Memory B cell (primary cell): ENCODE measurements at regions not wholly inside any gene's neighbourhood (a gene's known extent, or its start where the extent isn't known, plus 50 kb on each side); places are given as distances from the start of the nearest gene placed in this dataset.

ENCODE experiments used
- ATAC-seq: fragments of 150-1000 bp; cut with Tn5 transposase; 2 replicates; pipeline ENCODE4 v1.10.0; 2021; ENCODE audit warnings: low read depth, mild to moderate bottlenecking, moderate library complexity
- DNase-seq, 2 donors: peaks; one replicate each; pipeline ENCODE4 v3.0.0; 2022; ENCODE audit warnings: low spot score in 2 of 2
- H3K27ac Mint-ChIP-seq: one replicate; pipeline ENCODE4 v1.8.0; 2022; ENCODE audit warnings: mild to moderate bottlenecking, moderate library complexity, mixed read lengths
- H3K27me3 Mint-ChIP-seq: one replicate; pipeline ENCODE4 v1.8.0; 2022; ENCODE audit warnings: mixed read lengths
- H3K36me3 Mint-ChIP-seq: one replicate; pipeline ENCODE4 v1.8.0; 2022; ENCODE audit warnings: mild to moderate bottlenecking, mixed read lengths
- H3K4me1 Mint-ChIP-seq: one replicate; pipeline ENCODE4 v1.8.0; 2022; ENCODE audit warnings: mixed read lengths
- H3K4me3 Mint-ChIP-seq: one replicate; pipeline ENCODE4 v1.8.0; 2022; ENCODE audit warnings: mild to moderate bottlenecking, moderate library complexity, mixed read lengths
- H3K9me3 Mint-ChIP-seq: one replicate; pipeline ENCODE4 v1.8.0; 2022; ENCODE audit warnings: mixed read lengths

- Mint-ChIP-seq H3K4me1 (no peaks in the 10 kb centered on the region), H3K9me3 (peaks cover 10% of the 10 kb centered on the region), H3K36me3 (no peaks in the 10 kb centered on the region), H3K27ac (no peak overlapping the region), H3K27me3 (no peaks in the 10 kb centered on the region), H3K4me3 (no peak overlapping the region)
- no peak for DNase-seq
- no peak for ATAC-seq
These were observed 796.5 kb downstream of the GALC start for GRCh38 chr14:87196436-87196835.

GRCh38 chr14:87187786-87188185 is 805.2 kb downstream of the GALC start:
- H3K9me3 Mint-ChIP-seq = peaks cover 8% of the 10 kb centered on the region
- H3K27ac Mint-ChIP-seq = no peak overlapping the region
- H3K27me3 Mint-ChIP-seq = no peaks in the 10 kb centered on the region

GRCh38 chr14:87186737-87187136 is 806.2 kb downstream of the GALC start:
- Mint-ChIP-seq H3K9me3 (peaks cover 8% of the 10 kb centered on the region), H3K36me3 (no peaks in the 10 kb centered on the region), H3K27ac (no peak overlapping the region), H3K4me1 (no peaks in the 10 kb centered on the region), H3K27me3 (no peaks in the 10 kb centered on the region), H3K4me3 (no peak overlapping the region)
- DNase-seq (no peak), ATAC-seq (no peak)

More at GRCh38 chr14:87187786-87188185, 805.2 kb downstream of the GALC start:
- Mint-ChIP-seq H3K4me3 (no peak overlapping the region), H3K36me3 (no peaks in the 10 kb centered on the region), H3K4me1 (no peaks in the 10 kb centered on the region)
- DNase-seq (no peak), ATAC-seq (no peak)

GRCh38 chr14:87185961-87186560 is 806.9 kb downstream of the GALC start:
- Mint-ChIP-seq H3K36me3 (no peaks in the 10 kb centered on the region), H3K27me3 (no peaks in the 10 kb centered on the region), H3K4me3 (no peak overlapping the region), H3K4me1 (no peaks in the 10 kb centered on the region), H3K27ac (no peak overlapping the region), H3K9me3 (peaks cover 8% of the 10 kb centered on the region)
- no peak for ATAC-seq
- DNase-seq = no peak

DNA sequence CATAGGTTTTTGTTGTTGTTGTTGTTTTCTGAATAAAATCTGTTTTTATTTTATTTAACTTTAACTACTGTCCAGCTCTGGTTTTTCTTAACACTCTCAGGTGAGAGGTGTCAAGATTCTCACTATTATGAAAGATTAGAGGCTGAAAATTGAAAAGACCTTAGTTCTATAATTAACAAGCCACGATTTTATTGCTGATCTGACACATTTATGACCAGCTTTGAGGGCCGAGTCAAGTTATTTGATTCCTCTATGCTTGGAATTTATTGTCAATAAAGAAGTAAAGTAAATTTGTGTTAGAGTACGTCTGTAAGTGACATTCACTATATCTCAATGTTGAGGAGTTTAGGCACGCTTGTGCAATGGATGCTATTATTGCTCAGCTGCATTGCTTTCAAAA is 808.8 kb downstream of the GALC start:
- no peaks in the 10 kb centered on the region for H3K4me1 Mint-ChIP-seq
- no peaks in the 10 kb centered on the region for H3K27me3 Mint-ChIP-seq

GRCh38 chr14:87181288-87181687 is 811.7 kb downstream of the GALC start:
- ATAC-seq = no peak

More for the DNA sequence above, 808.8 kb downstream of the GALC start:
- no peak overlapping the region for H3K27ac Mint-ChIP-seq
- peaks cover 5% of the 10 kb centered on the region for H3K9me3 Mint-ChIP-seq
- no peak for ATAC-seq
- no peaks in the 10 kb centered on the region for H3K36me3 Mint-ChIP-seq
- no peak for DNase-seq
- no peak overlapping the region for H3K4me3 Mint-ChIP-seq

DNA sequence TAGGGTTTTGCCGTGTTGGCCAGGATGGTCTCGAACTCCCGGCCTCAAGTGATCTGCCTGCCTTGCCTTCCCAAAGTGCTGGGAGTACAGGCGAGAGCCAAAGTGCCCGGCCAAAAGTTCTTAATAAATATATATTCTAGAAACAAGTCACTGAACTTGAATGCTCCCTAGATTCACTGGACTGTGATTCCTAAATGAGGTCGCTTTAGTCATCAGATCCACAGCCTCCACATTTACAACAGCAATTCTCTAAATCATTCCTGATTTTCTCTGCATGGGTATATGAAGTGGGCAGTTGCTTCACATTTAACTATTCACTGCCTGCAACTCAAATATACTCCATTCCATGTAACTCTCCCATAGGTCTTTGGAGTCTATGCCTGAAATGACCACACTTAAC is 813.0 kb downstream of the GALC start:
- no peaks in the 10 kb centered on the region for H3K36me3 Mint-ChIP-seq
- H3K27me3 Mint-ChIP-seq = no peaks in the 10 kb centered on the region

More at GRCh38 chr14:87181288-87181687, 811.7 kb downstream of the GALC start:
- Mint-ChIP-seq H3K36me3 (no peaks in the 10 kb centered on the region), H3K9me3 (peaks cover 3% of the 10 kb centered on the region), H3K4me3 (no peak overlapping the region), H3K4me1 (no peaks in the 10 kb centered on the region), H3K27me3 (no peaks in the 10 kb centered on the region), H3K27ac (no peak overlapping the region)
- no peak for DNase-seq

GRCh38 chr14:87178277-87178676 is 814.7 kb downstream of the GALC start:
- Mint-ChIP-seq H3K4me3 (no peak overlapping the region), H3K27ac (no peak overlapping the region), H3K4me1 (no peaks in the 10 kb centered on the region), H3K36me3 (no peaks in the 10 kb centered on the region), H3K27me3 (no peaks in the 10 kb centered on the region), H3K9me3 (no peaks in the 10 kb centered on the region)
- DNase-seq (no peak), ATAC-seq (no peak)

More for the DNA sequence above, 813.0 kb downstream of the GALC start:
- ATAC-seq (no peak), DNase-seq (no peak)
- peaks cover 3% of the 10 kb centered on the region for H3K9me3 Mint-ChIP-seq
- H3K4me3 Mint-ChIP-seq = no peak overlapping the region
- H3K4me1 Mint-ChIP-seq = no peaks in the 10 kb centered on the region
- no peak overlapping the region for H3K27ac Mint-ChIP-seq

- no peak for ATAC-seq
- Mint-ChIP-seq H3K4me3 (no peak overlapping the region), H3K9me3 (peaks cover 3% of the 10 kb centered on the region), H3K4me1 (no peaks in the 10 kb centered on the region), H3K27me3 (no peaks in the 10 kb centered on the region), H3K36me3 (no peaks in the 10 kb centered on the region), H3K27ac (no peak overlapping the region)
- no peak for DNase-seq
These were observed 817.8 kb downstream of the GALC start for GRCh38 chr14:87175175-87175574.

DNA sequence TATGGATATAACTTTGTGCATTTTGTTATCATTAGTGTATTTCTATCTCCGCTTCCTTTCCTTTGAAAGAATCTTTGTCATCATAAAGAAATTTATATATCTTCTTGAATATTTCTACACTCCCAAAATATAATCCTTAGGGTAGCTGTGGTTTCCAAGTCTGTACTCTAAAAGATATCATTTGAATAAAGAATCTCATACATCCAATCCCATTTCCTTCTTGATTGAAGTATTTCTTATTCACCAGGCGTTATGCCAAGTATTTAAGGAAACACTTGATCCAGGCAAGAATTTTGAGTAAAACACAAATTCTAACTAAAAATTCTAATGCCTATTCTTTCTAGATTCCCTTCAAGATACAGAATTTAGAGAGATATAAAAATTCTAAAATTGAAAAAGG is 821.8 kb downstream of the GALC start:
- Mint-ChIP-seq H3K9me3 (peaks cover 5% of the 10 kb centered on the region), H3K27me3 (no peaks in the 10 kb centered on the region), H3K27ac (no peak overlapping the region), H3K4me1 (no peaks in the 10 kb centered on the region), H3K4me3 (no peak overlapping the region), H3K36me3 (no peaks in the 10 kb centered on the region)
- ATAC-seq (no peak), DNase-seq (no peak)

GRCh38 chr14:87170179-87170578 is 822.8 kb downstream of the GALC start:
- Mint-ChIP-seq H3K9me3 (peaks cover 5% of the 10 kb centered on the region), H3K27me3 (no peaks in the 10 kb centered on the region), H3K4me1 (no peaks in the 10 kb centered on the region), H3K36me3 (no peaks in the 10 kb centered on the region), H3K4me3 (no peak overlapping the region), H3K27ac (no peak overlapping the region)
- ATAC-seq (no peak), DNase-seq (no peak)

- no peak overlapping the region for H3K27ac Mint-ChIP-seq
- no peaks in the 10 kb centered on the region for H3K4me1 Mint-ChIP-seq
- H3K27me3 Mint-ChIP-seq = no peaks in the 10 kb centered on the region
- H3K4me3 Mint-ChIP-seq = no peak overlapping the region
- DNase-seq (no peak), ATAC-seq (no peak)
- H3K36me3 Mint-ChIP-seq = no peaks in the 10 kb centered on the region
- H3K9me3 Mint-ChIP-seq = peaks cover 5% of the 10 kb centered on the region
These were observed 823.6 kb downstream of the GALC start for GRCh38 chr14:87169362-87169761.

DNA sequence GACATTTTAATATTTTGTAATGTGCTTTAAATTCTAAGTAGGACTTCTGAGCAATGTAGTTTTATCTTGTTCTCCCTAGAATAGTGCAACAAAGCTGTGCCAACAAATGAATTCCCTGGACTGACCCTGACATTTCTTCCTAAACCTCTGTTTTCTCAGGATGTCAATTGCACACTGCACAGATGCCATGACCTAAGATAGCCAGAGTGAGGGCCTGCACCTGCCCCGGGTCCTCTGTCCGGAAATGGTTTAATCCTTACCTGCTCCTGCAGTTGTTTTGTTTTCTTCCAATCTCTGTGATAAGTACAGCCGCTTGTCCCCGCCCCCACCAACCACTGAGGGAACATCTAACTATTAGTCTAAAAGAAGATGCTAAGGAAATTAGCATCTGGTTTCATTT is 831.5 kb downstream of the GALC start:
- Mint-ChIP-seq H3K9me3 (peaks cover 3% of the 10 kb centered on the region), H3K36me3 (no peaks in the 10 kb centered on the region), H3K27ac (no peak overlapping the region), H3K4me1 (no peaks in the 10 kb centered on the region), H3K27me3 (no peaks in the 10 kb centered on the region), H3K4me3 (no peak overlapping the region)
- ATAC-seq = no peak
- DNase-seq = no peak

GRCh38 chr14:87160989-87161388 is 832.0 kb downstream of the GALC start:
- H3K4me3 Mint-ChIP-seq = no peak overlapping the region
- H3K9me3 Mint-ChIP-seq = peaks cover 3% of the 10 kb centered on the region
- DNase-seq = no peak
- H3K27me3 Mint-ChIP-seq = no peaks in the 10 kb centered on the region
- no peak overlapping the region for H3K27ac Mint-ChIP-seq
- ATAC-seq = no peak
- no peaks in the 10 kb centered on the region for H3K4me1 Mint-ChIP-seq
- no peaks in the 10 kb centered on the region for H3K36me3 Mint-ChIP-seq

GRCh38 chr14:87158283-87158682 is 834.7 kb downstream of the GALC start:
- H3K27me3 Mint-ChIP-seq = no peaks in the 10 kb centered on the region
- no peaks in the 10 kb centered on the region for H3K4me1 Mint-ChIP-seq

More at GRCh38 chr14:87158283-87158682, 834.7 kb downstream of the GALC start:
- Mint-ChIP-seq H3K36me3 (no peaks in the 10 kb centered on the region), H3K27ac (no peak overlapping the region), H3K9me3 (peaks cover 3% of the 10 kb centered on the region), H3K4me3 (no peak overlapping the region)
- ATAC-seq = no peak
- DNase-seq = no peak
